NCI-H2196 treated with DMSO at 0.1 percent for 48 hours (cell line): ENCODE measurements at regions not wholly inside any gene's neighbourhood (a gene's known extent, or its start where the extent isn't known, plus 50 kb on each side); places are given as distances from the start of the nearest gene placed in this dataset.

Experiments used
- DNase-seq: peaks from one replicate; lab custom pipeline; 2025; ENCODE audit not compliant: unreplicated experiment; lab: John Stamatoyannopoulos, UW

GRCh38 chr2:185145316-185146121 lies 547.2 kb downstream of the ZNF804A start:
- DNase-seq: peak; percentile 96

- peak; percentile 29 for DNase-seq
Measured at GRCh38 chr2:185147361-185147760, 549.0 kb downstream of the ZNF804A start.

- DNase-seq: no peak
Measured at GRCh38 chr2:185152186-185152585, 553.9 kb downstream of the ZNF804A start.

- no peak for DNase-seq
Measured at GRCh38 chr2:185161701-185162100, 563.4 kb downstream of the ZNF804A start.

GRCh38 chr2:185174353-185174752 lies 564.3 kb upstream of the FSIP2 start:
- no peak for DNase-seq

GRCh38 chr2:185179743-185180142 lies 558.9 kb upstream of the FSIP2 start:
- DNase-seq: no peak

- DNase-seq: no peak
Measured at GRCh38 chr2:185181901-185182300, 556.7 kb upstream of the FSIP2 start.

GRCh38 chr2:185185044-185185443 lies 553.6 kb upstream of the FSIP2 start:
- DNase-seq: no peak

- no peak for DNase-seq
Measured at GRCh38 chr2:185187421-185187820, 551.2 kb upstream of the FSIP2 start.

- no peak for DNase-seq
Measured at GRCh38 chr2:185188656-185189055, 549.9 kb upstream of the FSIP2 start.

- no peak for DNase-seq
Measured at GRCh38 chr2:185201063-185201462, 537.5 kb upstream of the FSIP2 start.

- DNase-seq: no peak
Measured at GRCh38 chr2:185202381-185202780, 536.2 kb upstream of the FSIP2 start.

- no peak for DNase-seq
Measured at GRCh38 chr2:185202945-185203528, 535.6 kb upstream of the FSIP2 start.

GRCh38 chr2:185208261-185208660 lies 530.3 kb upstream of the FSIP2 start:
- DNase-seq: no peak

- DNase-seq: no peak
Measured at GRCh38 chr2:185215497-185215896, 523.1 kb upstream of the FSIP2 start.

- DNase-seq: no peak
Measured at GRCh38 chr2:185219981-185220380, 518.6 kb upstream of the FSIP2 start.

GRCh38 chr2:185222311-185222710 lies 516.3 kb upstream of the FSIP2 start:
- DNase-seq: no peak

- DNase-seq: no peak
Measured at GRCh38 chr2:185227391-185227790, 511.2 kb upstream of the FSIP2 start.

GRCh38 chr2:185239491-185239890 lies 499.1 kb upstream of the FSIP2 start:
- no peak for DNase-seq

- DNase-seq: no peak
Measured at GRCh38 chr2:185240796-185241195, 497.8 kb upstream of the FSIP2 start.

GRCh38 chr2:185241556-185241955 lies 497.0 kb upstream of the FSIP2 start:
- DNase-seq: no peak

- DNase-seq: no peak
Measured at GRCh38 chr2:185242462-185242861, 496.1 kb upstream of the FSIP2 start.

- DNase-seq: no peak
Measured at GRCh38 chr2:185245216-185245615, 493.4 kb upstream of the FSIP2 start.
